NCI-H1048 (cell line): ENCODE measurements at regions not wholly inside any gene's neighbourhood (a gene's known extent, or its start where the extent isn't known, plus 50 kb on each side); places are given as distances from the start of the nearest gene placed in this dataset.

Experiments
- DNase-seq: peaks from one replicate; lab custom pipeline; 2025; lab: John Stamatoyannopoulos, UW

- no peak for DNase-seq
Observed at GRCh38 chr1:59085101-59085500, 211.8 kb upstream of the FGGY start.

GRCh38 chr1:59089036-59089798, 207.7 kb upstream of the FGGY start:
- DNase-seq: no peak

GRCh38 chr1:59089922-59090457, 206.9 kb upstream of the FGGY start:
- DNase-seq: no peak

- DNase-seq: no peak
Observed at GRCh38 chr1:59092126-59092525, 204.8 kb upstream of the FGGY start.

- no peak for DNase-seq
Observed at GRCh38 chr1:59094001-59094400, 202.9 kb upstream of the FGGY start.

GRCh38 chr1:59096501-59096900, 200.4 kb upstream of the FGGY start:
- no peak for DNase-seq

- DNase-seq: no peak
Observed at GRCh38 chr1:59098655-59099054, 198.2 kb upstream of the FGGY start.

GRCh38 chr1:59100708-59101374, 196.1 kb upstream of the FGGY start:
- DNase-seq: no peak

- no peak for DNase-seq
Observed at GRCh38 chr1:59101518-59101917, 195.4 kb upstream of the FGGY start.

GRCh38 chr1:59103457-59103856, 193.4 kb upstream of the FGGY start:
- no peak for DNase-seq

GRCh38 chr1:59104191-59104760, 192.6 kb upstream of the FGGY start:
- no peak for DNase-seq

- no peak for DNase-seq
Observed at GRCh38 chr1:59105548-59106507, 191.1 kb upstream of the FGGY start.

GRCh38 chr1:59107516-59107915, 189.4 kb upstream of the FGGY start:
- DNase-seq: no peak

- no peak for DNase-seq
Observed at GRCh38 chr1:59107916-59108315, 189.0 kb upstream of the FGGY start.

GRCh38 chr1:59108481-59109317, 188.2 kb upstream of the FGGY start:
- no peak for DNase-seq

- DNase-seq: no peak
Observed at GRCh38 chr1:59110271-59110670, 186.6 kb upstream of the FGGY start.

GRCh38 chr1:59113876-59114457, 182.9 kb upstream of the FGGY start:
- DNase-seq: no peak

- no peak for DNase-seq
Observed at GRCh38 chr1:59115865-59116264, 181.0 kb upstream of the FGGY start.

GRCh38 chr1:59116920-59117542, 179.9 kb upstream of the FGGY start:
- DNase-seq: no peak

GRCh38 chr1:59122527-59122926, 174.4 kb upstream of the FGGY start:
- no peak for DNase-seq
